ENCODE measurements at regions not wholly inside any gene's neighbourhood (a gene's known extent, or its start where the extent isn't known, plus 50 kb on each side); places are given as distances from the start of the nearest gene placed in this dataset.
A peak's percentile ranks its signal among the peaks of the same experiment; 100 is the strongest.

DNA sequence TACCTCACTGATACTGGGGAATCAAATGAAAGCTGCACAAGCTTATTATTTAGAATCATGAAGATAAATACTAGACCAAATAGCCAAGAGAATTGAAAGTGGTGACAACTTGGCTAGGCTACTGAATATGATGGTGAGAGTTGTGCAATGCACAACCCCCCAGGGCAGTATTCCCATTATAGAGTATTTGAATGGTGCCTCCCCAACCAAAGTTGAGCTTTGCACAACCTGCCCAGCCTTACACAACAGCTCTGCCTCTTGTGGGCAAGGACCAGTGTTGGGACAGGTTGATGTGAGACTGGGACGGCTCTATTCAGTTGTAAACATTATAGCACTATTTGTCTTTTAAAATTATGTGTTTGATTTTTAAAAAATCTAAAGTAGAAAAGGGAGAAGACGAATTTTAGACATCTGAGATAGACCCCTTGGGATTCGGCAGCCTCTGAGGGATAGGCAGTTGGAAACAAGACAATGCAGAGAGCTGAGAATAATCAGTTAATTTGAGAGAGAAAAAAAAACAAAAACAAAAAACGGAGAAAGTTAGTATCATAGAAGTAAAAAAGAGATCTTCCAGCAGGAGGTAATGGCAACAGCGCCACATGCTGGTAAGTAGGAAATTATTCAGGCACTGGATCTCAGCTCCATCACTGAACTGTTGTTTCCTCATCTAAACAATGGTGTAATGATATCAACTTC is 91.0 kb upstream of the KCNA3 start:
- peak; percentile 15 for DNase-seq (ENCODE audit: low spot score)

DNA sequence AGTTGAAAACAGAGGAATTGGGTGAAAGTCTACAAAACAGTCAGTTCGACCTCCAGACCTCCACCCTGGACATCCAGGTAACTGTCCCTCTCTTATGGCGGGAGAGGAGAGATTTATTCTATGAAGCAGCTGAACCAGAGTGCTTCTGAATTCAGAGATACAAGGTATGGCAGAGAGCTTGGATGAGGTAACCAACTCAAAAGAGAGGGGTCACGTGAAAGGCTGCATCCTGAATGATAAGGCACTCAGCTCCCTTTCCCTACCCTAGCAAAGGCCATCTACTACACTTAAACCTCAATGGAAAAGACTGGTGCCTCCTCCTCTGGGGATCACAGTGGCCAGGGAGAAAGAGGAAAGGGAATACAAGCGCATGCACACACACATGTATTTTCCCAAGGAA is 88.4 kb upstream of the KCNA3 start:
- no peak for DNase-seq (ENCODE audit: low spot score)

DNA sequence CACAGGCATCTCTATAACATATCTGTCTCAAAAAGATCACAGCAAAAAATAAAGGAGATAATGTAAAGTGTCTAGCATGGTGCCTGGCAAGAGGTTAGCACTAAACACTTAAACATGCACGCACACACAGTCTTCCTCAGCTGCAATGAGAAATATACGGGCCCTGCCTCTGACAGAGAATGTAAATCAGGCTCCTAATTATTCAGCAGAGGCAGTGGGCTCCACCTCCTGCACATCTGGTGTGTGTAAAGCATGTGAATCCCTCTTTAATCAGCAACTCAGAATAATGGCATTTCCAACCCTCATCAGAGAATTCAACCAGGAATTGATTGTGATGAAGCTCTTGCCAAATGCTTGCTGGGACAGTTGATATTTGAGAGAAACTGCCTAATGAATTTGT is 85.6 kb upstream of the KCNA3 start:
- DNase-seq (ENCODE audit: low spot score), result no peak

DNA sequence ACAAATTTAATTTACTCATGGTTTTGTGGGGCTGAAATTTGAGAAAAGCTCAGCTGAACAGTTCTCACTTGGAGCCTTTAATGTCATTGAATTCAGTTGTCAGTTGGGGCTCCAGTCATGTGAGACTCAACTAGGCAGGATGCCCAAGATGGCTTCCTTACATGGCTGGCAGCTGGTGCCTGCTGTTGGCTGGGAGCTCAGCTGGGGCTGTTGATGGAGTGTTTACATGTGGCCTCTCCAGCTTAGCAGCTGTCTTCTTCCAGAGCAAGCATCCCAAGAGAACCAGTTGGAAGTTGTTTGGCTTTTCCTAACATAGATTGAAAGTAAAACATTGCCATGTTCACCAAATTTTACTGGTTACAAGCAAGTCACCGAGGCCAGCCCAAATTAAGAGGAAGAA is 81.8 kb upstream of the KCNA3 start:
- DNase-seq (ENCODE audit: low spot score), result no peak

- DNase-seq (ENCODE audit: low spot score), result no peak
Measured at GRCh38 chr1:110752941-110753725, 78.4 kb upstream of the KCNA3 start.

GRCh38 chr1:110750562-110750961 is 75.8 kb upstream of the KCNA3 start:
- DNase-seq (ENCODE audit: low spot score), result no peak

DNA sequence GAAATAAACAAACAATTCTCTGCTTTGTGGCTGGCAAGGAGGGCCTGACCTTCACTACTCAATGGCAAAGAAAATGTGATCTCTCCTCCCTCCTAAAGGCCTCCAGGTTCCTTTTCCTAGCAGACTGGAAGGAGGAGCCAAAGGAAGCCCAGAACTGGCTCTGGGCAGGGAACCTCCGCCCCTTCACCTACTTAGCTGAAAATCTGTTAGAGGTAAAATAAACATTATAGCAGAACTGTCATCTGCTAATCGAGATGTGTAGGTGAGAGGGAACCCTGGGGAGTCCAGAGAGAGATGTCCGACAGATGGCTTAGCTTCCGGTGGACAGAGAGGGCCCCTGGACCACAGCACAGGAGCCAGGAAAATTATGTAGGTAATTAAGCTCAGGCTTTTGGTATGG is 75.2 kb upstream of the KCNA3 start:
- no peak for DNase-seq (ENCODE audit: low spot score)

- peak; percentile 2 for DNase-seq (ENCODE audit: low spot score)
Measured at GRCh38 chr1:110746644-110747259, 72.0 kb upstream of the KCNA3 start.

DNA sequence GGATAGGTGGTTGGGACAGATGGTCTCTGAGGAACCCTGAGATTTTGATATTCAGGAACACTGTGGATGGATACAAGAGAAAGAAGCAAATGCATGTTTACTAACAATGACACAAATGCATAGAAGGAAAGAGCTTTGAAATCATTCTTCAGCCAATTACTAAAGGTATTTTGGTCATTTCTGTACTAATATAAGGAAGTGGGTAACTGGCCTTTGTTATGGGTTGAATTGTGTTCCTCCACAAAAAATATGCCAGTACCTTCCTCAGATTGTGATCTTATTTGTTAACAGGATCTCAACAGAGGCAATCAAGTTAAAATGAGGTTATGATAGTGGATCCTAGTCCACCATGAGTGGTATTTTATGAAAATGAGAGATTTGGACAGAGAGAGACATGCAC is 68.7 kb upstream of the KCNA3 start:
- no peak for DNase-seq (ENCODE audit: low spot score)

- DNase-seq (ENCODE audit: low spot score), result no peak
Measured at GRCh38 chr1:110736900-110737605, 62.3 kb upstream of the KCNA3 start.

DNA sequence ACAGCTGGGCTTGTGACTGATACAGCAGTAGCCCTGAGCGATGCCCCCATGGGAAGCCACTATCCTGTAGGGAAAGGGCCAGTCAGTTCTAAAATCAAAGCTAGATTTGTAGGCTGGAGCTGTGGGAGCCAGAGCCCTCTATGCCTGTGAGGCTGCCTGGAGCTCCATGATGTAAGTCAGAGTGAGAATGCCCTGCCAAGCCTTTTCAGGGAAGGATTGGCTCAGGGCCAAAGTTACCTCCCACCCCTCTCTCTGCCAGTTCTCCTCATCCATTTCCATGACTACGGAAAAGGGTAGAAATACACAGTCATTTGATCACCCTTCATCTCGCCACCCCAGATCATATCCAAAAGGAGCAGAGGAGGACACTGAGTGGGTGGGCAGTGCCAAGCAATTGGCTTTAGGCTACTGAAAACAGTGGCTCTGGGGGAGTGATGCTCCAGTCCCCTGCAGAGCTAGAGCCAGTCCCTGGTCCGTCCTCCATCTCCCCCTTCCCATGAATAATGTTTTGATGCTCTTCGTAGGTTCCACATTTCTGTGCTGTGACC is 59.5 kb upstream of the KCNA3 start:
- DNase-seq (ENCODE audit: low spot score), result no peak

- DNase-seq (ENCODE audit: low spot score), result no peak
Measured at GRCh38 chr1:110731529-110731928, 56.8 kb upstream of the KCNA3 start.

DNA sequence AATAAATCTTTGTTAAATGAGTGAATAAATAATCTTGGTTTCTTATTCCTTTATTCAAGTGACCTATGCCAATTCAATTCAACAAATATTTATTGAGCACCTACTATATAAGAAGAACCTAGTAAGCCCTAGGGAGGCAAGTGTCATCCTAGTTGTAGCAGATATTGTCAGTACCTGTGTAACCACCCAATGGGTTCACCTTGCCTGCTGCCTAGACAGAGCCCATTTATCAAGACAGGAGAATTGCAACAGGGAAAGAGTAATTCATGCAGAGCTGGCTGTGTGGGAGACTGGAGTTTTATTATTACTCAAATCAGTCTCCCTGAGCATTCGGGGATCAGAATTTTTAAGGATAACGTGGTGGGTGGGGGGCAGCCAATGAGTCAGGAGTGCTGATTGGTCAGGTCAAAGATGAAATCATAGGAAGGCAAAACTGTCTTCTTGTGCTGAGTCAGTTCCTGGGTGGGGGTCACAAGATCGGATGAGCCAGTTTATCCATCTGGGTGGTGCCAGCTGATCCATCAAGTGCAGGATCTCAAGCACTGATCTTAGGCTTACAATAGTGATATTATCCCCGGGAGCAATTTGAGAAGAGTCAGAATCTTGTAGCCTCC is 53.8 kb upstream of the KCNA3 start:
- no peak for DNase-seq (ENCODE audit: low spot score)

GRCh38 chr1:110727246-110727645 is 52.5 kb upstream of the KCNA3 start:
- no peak for DNase-seq (ENCODE audit: low spot score)

DNA sequence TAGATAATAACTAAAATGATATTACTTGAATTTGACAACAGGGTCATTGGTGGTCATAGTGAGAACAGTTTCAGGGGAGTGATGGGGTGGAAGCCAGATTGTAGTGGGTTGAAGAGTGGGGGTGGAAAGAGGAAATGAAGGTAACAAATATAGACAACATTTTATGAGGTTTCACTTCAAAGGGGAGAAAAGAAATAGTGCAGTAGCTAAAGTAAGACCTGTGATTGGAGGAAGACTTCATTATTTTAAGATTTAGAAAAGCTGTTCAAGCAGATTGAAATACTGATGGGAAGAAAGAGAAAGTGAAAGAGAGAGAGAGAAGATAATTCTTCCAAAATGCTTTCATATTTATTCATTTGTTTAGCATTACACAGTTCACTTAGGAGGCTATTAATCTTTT is 52.0 kb upstream of the KCNA3 start:
- no peak for DNase-seq (ENCODE audit: low spot score)

Small RNA genes in the stretch of these regions (small RNA-seq; reads per million reads assigned to genes)
- gene RF00019, result 0 reads per million in 2 experiments

All from SK-N-DZ (cell line).